Calu3 (cell line): ENCODE measurements at regions not wholly inside any gene's neighbourhood (a gene's known extent, or its start where the extent isn't known, plus 50 kb on each side); places are given as distances from the start of the nearest gene placed in this dataset.

Experiments
- BruUV-seq: library from RNA; stranded (reverse); fragments of 400-500 nt; replicated peaks from 2 replicates; lab custom pipeline; 2021; lab: Mats Ljungman, UMichigan
- CTCF ChIA-PET: fragments of 300-600 bp; sonication (Branson Sonifier 250); formaldehyde crosslinking; loops from one replicate; lab custom pipeline; 2022; ENCODE audit warnings: antibody characterized with exemption; lab: Charles Lee
- DNase-seq: peaks from one replicate; pipeline ENCODE4 v3.0.0; 2022
- H3K27ac Mint-ChIP-seq: one replicate; pipeline ENCODE4 v1.8.0; 2022; ENCODE audit warnings: mixed read lengths; ENCODE audit not compliant: unreplicated experiment
- H3K27me3 Mint-ChIP-seq: one replicate; pipeline ENCODE4 v1.8.0; 2022; ENCODE audit warnings: mixed read lengths; ENCODE audit not compliant: unreplicated experiment
- H3K36me3 Mint-ChIP-seq: one replicate; pipeline ENCODE4 v1.8.0; 2022; ENCODE audit warnings: mild to moderate bottlenecking, moderate library complexity, mixed read lengths; ENCODE audit not compliant: insufficient read depth, unreplicated experiment
- H3K4me1 Mint-ChIP-seq: one replicate; pipeline ENCODE4 v1.8.0; 2022; ENCODE audit warnings: mild to moderate bottlenecking, low read depth, mixed read lengths; ENCODE audit not compliant: unreplicated experiment
- H3K4me3 Mint-ChIP-seq: one replicate; pipeline ENCODE4 v1.8.0; 2022; ENCODE audit warnings: mild to moderate bottlenecking, low read depth, moderate library complexity, mixed read lengths; ENCODE audit not compliant: unreplicated experiment
- H3K9me3 Mint-ChIP-seq: one replicate; pipeline ENCODE4 v1.8.0; 2022; ENCODE audit warnings: low read depth, mixed read lengths; ENCODE audit not compliant: unreplicated experiment
- intact Hi-C: fragments of 100-400 bp; cut with micrococcal nuclease; formaldehyde crosslinking; loops from one replicate; pipeline ENCODE4 v1.10.0; 2022; ENCODE audit not compliant: unreplicated experiment
- TF ChIP-seq, protein P1 (sequence below): fragments of 200-600 bp; IDR thresholded peaks from one replicate; pipeline ENCODE4 v1.8.0; 2022; ENCODE audit warnings: antibody characterized with exemption; ENCODE audit not compliant: unreplicated experiment

DNA sequence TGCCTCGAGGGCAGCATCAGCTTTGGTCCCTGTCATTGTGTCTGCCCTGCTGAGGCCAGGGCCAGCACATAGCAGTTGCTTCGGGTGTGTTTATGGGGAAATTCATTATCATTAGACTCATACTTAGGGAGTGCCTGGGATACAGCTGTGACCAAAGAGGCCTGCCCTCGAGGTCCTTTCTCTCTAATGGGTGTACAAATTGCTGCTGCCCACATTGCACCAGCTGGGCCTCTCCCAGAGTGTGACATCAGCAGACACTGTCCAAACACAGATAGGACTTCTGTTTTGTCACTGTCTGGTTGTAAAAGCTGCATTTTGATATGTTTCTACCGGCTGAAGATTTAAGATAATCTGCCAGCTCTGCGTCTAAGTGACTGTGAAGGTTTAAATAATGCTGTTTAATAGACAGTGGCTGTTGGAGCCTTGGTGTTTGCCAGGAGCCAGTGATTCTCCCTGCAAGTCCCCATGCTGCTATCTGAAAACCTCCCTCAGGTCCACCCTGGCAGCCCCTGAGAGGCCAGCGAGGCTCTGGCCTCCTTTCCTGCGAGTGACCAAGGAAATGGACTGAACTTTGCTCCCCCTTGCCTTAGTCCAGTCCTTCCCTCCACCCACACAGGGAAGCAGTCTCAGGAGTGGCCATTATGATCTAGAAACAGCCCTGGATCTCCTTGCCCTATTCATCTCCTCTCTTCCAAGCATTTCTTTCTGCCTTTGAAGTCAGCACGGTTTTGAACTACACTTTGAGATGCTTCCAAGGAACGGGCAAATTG, 505.2 kb downstream of the TBC1D22A start:
- peaks cover 13% of the 10 kb centered on the region for H3K27me3 Mint-ChIP-seq
- no peaks in the 10 kb centered on the region for H3K36me3 Mint-ChIP-seq
- CTCF ChIA-PET: interaction anchor here (0.5 kb wide), 1 partner anchor 122 kb away, joined by 3 read pairs; no protein-coding TSS in a partner anchor

DNA sequence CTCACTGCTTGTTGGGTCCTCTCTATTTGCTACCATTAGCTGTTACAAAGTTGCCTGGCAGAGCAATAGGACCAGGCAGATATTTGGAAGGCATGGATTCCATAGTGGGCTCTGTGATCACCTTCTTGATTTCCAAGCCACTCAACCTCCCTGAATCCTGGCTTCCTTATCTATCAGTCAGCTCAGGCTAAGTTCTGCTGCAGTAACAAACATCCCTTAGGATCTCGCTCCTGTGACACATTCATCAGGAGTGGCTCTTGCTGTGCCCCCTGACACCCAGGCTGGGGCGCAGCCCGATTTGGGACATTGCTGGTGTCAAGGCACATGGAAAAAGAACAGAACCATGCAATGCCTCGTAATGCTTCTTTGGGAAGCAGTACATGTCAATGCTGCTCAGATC, 503.9 kb downstream of the TBC1D22A start:
- no peak for DNase-seq
- H3K27ac Mint-ChIP-seq: no peak overlapping the region
- CTCF ChIA-PET: no interaction called here
- H3K9me3 Mint-ChIP-seq: no peaks in the 10 kb centered on the region
- no TSS peak for BruUV-seq
- H3K36me3 Mint-ChIP-seq: no peaks in the 10 kb centered on the region
- no peak overlapping the region for H3K4me3 Mint-ChIP-seq
- intact Hi-C loops: no loop called here
- H3K4me1 Mint-ChIP-seq: no peaks in the 10 kb centered on the region
- H3K27me3 Mint-ChIP-seq: peaks cover 13% of the 10 kb centered on the region
- TF ChIP-seq, protein P1, sequence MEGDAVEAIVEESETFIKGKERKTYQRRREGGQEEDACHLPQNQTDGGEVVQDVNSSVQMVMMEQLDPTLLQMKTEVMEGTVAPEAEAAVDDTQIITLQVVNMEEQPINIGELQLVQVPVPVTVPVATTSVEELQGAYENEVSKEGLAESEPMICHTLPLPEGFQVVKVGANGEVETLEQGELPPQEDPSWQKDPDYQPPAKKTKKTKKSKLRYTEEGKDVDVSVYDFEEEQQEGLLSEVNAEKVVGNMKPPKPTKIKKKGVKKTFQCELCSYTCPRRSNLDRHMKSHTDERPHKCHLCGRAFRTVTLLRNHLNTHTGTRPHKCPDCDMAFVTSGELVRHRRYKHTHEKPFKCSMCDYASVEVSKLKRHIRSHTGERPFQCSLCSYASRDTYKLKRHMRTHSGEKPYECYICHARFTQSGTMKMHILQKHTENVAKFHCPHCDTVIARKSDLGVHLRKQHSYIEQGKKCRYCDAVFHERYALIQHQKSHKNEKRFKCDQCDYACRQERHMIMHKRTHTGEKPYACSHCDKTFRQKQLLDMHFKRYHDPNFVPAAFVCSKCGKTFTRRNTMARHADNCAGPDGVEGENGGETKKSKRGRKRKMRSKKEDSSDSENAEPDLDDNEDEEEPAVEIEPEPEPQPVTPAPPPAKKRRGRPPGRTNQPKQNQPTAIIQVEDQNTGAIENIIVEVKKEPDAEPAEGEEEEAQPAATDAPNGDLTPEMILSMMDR: no peak

More for the DNA sequence above, 505.2 kb downstream of the TBC1D22A start:
- Mint-ChIP-seq H3K9me3 (no peaks in the 10 kb centered on the region), H3K27ac (no peak overlapping the region), H3K4me1 (no peaks in the 10 kb centered on the region), H3K4me3 (no peak overlapping the region)
- DNase-seq: no peak
- TF ChIP-seq, protein P1: no peak
- BruUV-seq: no TSS peak
- intact Hi-C loops: no loop called here

DNA sequence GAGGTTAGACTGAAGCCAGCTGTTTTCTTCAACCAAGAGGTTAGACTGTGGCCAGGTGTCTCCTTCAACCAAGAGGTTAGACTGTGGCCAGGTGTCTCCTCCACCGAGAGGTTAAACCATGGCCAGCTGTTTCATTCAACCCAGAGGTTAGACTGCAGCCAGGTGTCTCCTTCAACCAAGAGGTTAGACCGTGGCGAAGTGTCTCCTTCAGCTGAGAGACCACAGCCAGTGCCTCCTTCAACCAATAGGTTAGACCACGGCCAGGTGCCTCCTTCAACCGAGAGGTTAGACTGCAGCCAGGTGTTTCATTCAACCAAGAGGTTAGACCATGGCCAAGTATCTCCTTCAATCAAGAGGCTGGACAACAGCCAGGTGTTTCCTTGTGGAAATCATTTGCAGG, 498.1 kb downstream of the TBC1D22A start:
- Mint-ChIP-seq H3K4me3 (no peak overlapping the region), H3K4me1 (no peaks in the 10 kb centered on the region), H3K9me3 (no peaks in the 10 kb centered on the region), H3K36me3 (no peaks in the 10 kb centered on the region), H3K27ac (no peak overlapping the region), H3K27me3 (peaks cover 48% of the 10 kb centered on the region)
- CTCF ChIA-PET: no interaction called here
- TF ChIP-seq, protein P1: no peak
- no peak for DNase-seq
- BruUV-seq: no TSS peak
- intact Hi-C loops: no loop called here

DNA sequence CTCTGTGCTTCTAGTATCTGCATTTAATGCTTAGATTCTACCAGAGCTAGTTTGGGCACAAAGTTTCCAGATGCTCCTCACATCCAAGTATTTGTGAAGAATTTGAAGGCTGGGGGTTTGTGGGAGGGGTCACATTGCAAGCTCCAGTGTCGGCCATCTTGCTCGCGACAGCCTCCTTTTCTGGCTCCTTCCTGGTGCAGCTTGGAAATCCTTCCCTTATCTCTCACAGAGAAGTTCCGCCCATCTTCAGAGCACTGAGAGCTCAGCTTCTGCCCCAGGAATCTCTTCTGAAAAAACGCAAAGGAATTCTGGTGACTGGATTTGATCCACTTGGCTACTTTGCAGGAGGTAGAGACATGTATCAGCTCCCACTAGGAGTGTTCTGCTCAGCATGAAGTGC, 497.5 kb downstream of the TBC1D22A start:
- Mint-ChIP-seq H3K36me3 (no peaks in the 10 kb centered on the region), H3K27me3 (peaks cover 42% of the 10 kb centered on the region), H3K27ac (no peak overlapping the region), H3K4me1 (no peaks in the 10 kb centered on the region), H3K9me3 (no peaks in the 10 kb centered on the region), H3K4me3 (no peak overlapping the region)
- no TSS peak for BruUV-seq
- TF ChIP-seq, protein P1: no peak
- intact Hi-C loops: no loop called here
- DNase-seq: no peak
- CTCF ChIA-PET: no interaction called here
